ENCODE measurements at regions not wholly inside any gene's neighbourhood (a gene's known extent, or its start where the extent isn't known, plus 50 kb on each side); places are given as distances from the start of the nearest gene placed in this dataset.

DNA sequence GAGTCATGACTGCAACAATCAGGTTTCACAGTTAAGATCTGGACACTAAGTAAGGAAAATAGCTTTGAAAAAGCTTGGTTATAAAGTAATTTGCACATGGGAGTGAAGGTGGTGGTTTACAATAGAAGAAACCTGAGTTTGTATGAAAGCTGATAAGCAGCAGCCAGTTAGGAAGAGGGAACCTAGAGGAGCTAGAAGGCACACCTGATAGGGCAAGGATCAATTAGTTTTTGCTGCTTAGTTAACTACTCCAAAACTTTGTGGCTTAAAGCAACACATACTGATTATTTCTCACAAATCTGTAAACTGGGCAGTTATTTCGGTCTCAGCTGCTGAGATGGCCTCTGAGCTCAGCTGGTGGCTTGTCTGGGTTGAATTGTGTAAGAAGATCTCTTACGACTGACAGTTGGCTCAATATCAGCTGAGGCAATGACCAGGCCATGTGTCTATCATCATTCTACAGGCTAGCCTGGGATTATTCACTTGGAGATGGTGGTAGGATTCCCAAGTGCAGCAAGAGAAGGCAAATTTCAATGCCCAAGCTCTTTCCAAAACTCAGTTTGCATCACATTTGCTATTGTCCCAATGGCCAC is 255.0 kb upstream of the PITX2 start:
- no peak for DNase-seq (ENCODE audit: low read depth, low spot score)
- no peaks in the 10 kb centered on the region for H3K9me3 ChIP-seq (ENCODE audit: control insufficient read depth, insufficient read depth, low read length)
- no peaks in the 10 kb centered on the region for H3K4me1 ChIP-seq (ENCODE audit: control insufficient read depth, insufficient read depth, low read length)
- no peaks in the 10 kb centered on the region for H3K36me3 ChIP-seq (ENCODE audit: control insufficient read depth, insufficient read depth, low read length)
- no peaks in the 10 kb centered on the region for H3K27me3 ChIP-seq (ENCODE audit: control insufficient read depth, insufficient read depth, low read length)
- no peak overlapping the region for H3K4me3 ChIP-seq (ENCODE audit: low read length)
- H3K27ac ChIP-seq (ENCODE audit: low read length) = no peak overlapping the region
- WGBS (ENCODE audit: insufficient coverage, insufficient read length) = no CpG with 5 or more reads among the region's 2 CpGs

DNA sequence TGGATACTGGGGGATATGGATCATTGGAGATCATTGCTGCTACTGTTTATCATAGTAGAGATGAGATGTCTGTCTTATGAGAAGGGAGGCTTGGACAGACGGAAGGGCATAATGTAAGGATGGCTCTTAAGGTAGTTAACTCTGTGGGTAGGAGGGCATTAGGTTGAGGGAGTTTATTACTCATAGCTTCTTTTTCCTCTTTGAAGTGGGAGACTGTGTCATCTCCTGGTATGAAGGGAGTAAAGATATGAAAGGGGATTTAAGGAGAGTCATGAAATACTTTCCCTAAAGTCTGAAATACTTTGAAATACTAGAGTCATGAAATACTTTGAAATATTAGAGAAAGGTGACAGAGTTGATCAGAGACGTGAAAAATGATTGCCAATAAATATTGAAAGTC is 255.5 kb upstream of the PITX2 start:
- Histone ChIP-seq H3K9me3 (ENCODE audit: control insufficient read depth, insufficient read depth, low read length) (no peaks in the 10 kb centered on the region), H3K27ac (ENCODE audit: low read length) (no peak overlapping the region), H3K4me1 (ENCODE audit: control insufficient read depth, insufficient read depth, low read length) (no peaks in the 10 kb centered on the region), H3K36me3 (ENCODE audit: control insufficient read depth, insufficient read depth, low read length) (no peaks in the 10 kb centered on the region), H3K27me3 (ENCODE audit: control insufficient read depth, insufficient read depth, low read length) (no peaks in the 10 kb centered on the region), H3K4me3 (ENCODE audit: low read length) (no peak overlapping the region)
- no CpG with 5 or more reads among the region's 2 CpGs for WGBS (ENCODE audit: insufficient coverage, insufficient read length)
- DNase-seq (ENCODE audit: low read depth, low spot score) = no peak

DNA sequence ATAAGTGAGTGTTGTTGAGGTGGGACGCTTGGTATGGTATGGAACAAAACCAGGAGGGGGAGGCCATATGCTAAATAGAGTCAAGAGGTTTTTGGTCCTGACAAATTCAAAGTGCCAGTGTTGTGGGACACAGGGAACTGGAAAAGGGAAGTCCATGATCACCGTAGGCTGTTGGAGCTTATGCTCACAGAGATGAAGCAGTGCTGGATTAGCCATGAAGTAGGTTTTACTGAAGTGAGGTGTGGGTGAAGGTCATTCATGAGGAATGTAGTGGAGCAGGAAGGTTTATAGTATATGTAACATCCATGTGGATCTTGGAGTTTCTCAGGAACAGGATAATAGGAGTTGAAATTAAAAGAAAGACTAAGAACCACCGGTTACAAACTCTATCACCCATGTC is 256.1 kb upstream of the PITX2 start:
- no peak for DNase-seq (ENCODE audit: low read depth, low spot score)
- H3K4me1 ChIP-seq (ENCODE audit: control insufficient read depth, insufficient read depth, low read length) = no peaks in the 10 kb centered on the region
- no peaks in the 10 kb centered on the region for H3K9me3 ChIP-seq (ENCODE audit: control insufficient read depth, insufficient read depth, low read length)
- H3K27me3 ChIP-seq (ENCODE audit: control insufficient read depth, insufficient read depth, low read length) = no peaks in the 10 kb centered on the region
- WGBS (ENCODE audit: insufficient coverage, insufficient read length) = 100% methylated on average over 1 of the region's 3 CpGs
- no peak overlapping the region for H3K4me3 ChIP-seq (ENCODE audit: low read length)
- H3K36me3 ChIP-seq (ENCODE audit: control insufficient read depth, insufficient read depth, low read length) = no peaks in the 10 kb centered on the region
- H3K27ac ChIP-seq (ENCODE audit: low read length) = no peak overlapping the region

DNA sequence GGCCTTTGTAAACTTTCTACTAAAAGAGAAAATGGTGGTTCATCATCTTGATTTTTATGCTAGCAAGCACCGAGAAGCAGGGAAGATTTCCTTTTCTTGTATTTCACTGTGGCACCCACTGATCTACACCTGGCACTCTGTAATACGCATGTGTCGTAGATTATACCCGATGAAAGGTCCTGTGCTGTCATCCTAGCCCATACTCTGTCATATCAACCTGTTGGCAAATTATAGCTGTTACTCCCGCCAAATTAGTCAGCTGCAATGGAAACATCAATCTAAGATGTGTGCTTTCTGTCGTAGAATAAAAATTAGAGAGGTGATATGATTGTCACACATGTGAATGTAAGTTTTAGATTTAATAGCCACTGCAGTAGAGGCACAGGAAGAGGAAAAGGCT is 263.4 kb upstream of the PITX2 start:
- no CpG with 5 or more reads among the region's 6 CpGs for WGBS (ENCODE audit: insufficient coverage, insufficient read length)
- no peak overlapping the region for H3K4me3 ChIP-seq (ENCODE audit: low read length)
- no peaks in the 10 kb centered on the region for H3K9me3 ChIP-seq (ENCODE audit: control insufficient read depth, insufficient read depth, low read length)
- no peaks in the 10 kb centered on the region for H3K36me3 ChIP-seq (ENCODE audit: control insufficient read depth, insufficient read depth, low read length)
- H3K27me3 ChIP-seq (ENCODE audit: control insufficient read depth, insufficient read depth, low read length) = no peaks in the 10 kb centered on the region
- H3K27ac ChIP-seq (ENCODE audit: low read length) = no peak overlapping the region
- no peak for DNase-seq (ENCODE audit: low read depth, low spot score)
- H3K4me1 ChIP-seq (ENCODE audit: control insufficient read depth, insufficient read depth, low read length) = no peaks in the 10 kb centered on the region

DNA sequence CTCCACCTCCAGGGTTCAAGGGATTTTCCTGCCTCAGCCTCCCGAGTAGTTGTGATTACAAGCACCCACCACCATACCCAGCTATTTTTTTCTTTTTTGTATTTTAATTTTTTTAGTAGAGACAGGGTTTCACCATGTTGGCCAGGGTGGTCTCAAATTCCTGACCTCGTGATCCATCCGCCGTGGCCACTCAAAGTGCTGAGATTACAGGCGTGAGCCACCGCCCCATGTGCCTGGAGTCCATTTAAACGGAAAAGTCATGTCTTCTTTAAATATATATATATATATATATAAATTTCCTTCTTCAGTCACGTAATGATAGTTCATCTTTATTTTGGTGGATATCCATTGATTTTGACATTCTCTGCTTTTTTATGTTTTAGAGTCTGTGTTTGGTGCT is 264.0 kb upstream of the PITX2 start:
- H3K27me3 ChIP-seq (ENCODE audit: control insufficient read depth, insufficient read depth, low read length) = no peaks in the 10 kb centered on the region
- H3K4me1 ChIP-seq (ENCODE audit: control insufficient read depth, insufficient read depth, low read length) = no peaks in the 10 kb centered on the region
- H3K36me3 ChIP-seq (ENCODE audit: control insufficient read depth, insufficient read depth, low read length) = no peaks in the 10 kb centered on the region
- WGBS (ENCODE audit: insufficient coverage, insufficient read length) = no CpG with 5 or more reads among the region's 8 CpGs
- H3K27ac ChIP-seq (ENCODE audit: low read length) = no peak overlapping the region
- no peak for DNase-seq (ENCODE audit: low read depth, low spot score)
- no peak overlapping the region for H3K4me3 ChIP-seq (ENCODE audit: low read length)
- no peaks in the 10 kb centered on the region for H3K9me3 ChIP-seq (ENCODE audit: control insufficient read depth, insufficient read depth, low read length)

DNA sequence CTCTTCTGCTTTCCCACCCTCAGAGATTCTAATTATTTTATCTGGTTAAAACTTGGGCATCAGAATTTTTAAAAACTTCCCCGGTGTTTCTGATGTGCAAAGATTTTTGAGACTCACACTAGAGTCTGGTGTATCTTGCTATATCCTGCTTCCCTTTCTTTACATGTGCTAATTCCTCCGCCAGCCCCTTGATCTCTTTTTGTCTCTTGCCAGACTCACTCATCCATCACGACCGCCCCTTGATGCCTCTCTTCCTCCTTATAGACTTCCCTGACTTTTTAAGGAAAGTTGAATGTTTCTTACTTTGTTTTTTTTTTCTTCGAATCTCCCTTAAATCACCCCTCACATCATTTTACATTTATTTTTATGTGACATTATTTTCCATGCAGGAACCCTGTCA is 274.9 kb upstream of the PITX2 start:
- Histone ChIP-seq H3K9me3 (ENCODE audit: control insufficient read depth, insufficient read depth, low read length) (no peaks in the 10 kb centered on the region), H3K36me3 (ENCODE audit: control insufficient read depth, insufficient read depth, low read length) (no peaks in the 10 kb centered on the region), H3K4me3 (ENCODE audit: low read length) (no peak overlapping the region), H3K27me3 (ENCODE audit: control insufficient read depth, insufficient read depth, low read length) (no peaks in the 10 kb centered on the region), H3K27ac (ENCODE audit: low read length) (no peak overlapping the region), H3K4me1 (ENCODE audit: control insufficient read depth, insufficient read depth, low read length) (no peaks in the 10 kb centered on the region)
- WGBS (ENCODE audit: insufficient coverage, insufficient read length) = no CpG with 5 or more reads among the region's 5 CpGs
- DNase-seq (ENCODE audit: low read depth, low spot score) = peak; percentile 4

DNA sequence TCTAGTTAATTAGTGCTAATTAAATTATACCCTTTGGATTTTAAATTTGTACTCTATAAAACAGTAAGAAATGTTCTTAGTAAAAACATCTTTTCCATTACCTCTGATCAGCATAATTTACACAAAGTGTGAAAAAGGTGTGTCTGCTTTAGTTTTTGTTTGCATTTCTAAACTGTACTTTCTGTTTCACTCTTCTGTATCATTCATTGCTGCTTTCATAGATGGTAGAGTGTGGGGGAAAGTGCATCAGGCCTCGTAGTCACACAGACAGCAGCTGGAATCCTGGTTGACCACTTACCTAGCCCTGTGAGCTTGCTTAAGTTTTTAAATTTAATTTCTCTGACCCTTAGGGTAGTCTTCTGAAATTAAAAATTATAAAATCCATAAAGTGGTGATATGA is 275.4 kb upstream of the PITX2 start:
- Histone ChIP-seq H3K4me3 (ENCODE audit: low read length) (no peak overlapping the region), H3K27me3 (ENCODE audit: control insufficient read depth, insufficient read depth, low read length) (no peaks in the 10 kb centered on the region), H3K36me3 (ENCODE audit: control insufficient read depth, insufficient read depth, low read length) (no peaks in the 10 kb centered on the region), H3K27ac (ENCODE audit: low read length) (no peak overlapping the region), H3K4me1 (ENCODE audit: control insufficient read depth, insufficient read depth, low read length) (no peaks in the 10 kb centered on the region), H3K9me3 (ENCODE audit: control insufficient read depth, insufficient read depth, low read length) (no peaks in the 10 kb centered on the region)
- DNase-seq (ENCODE audit: low read depth, low spot score) = no peak
- WGBS (ENCODE audit: insufficient coverage, insufficient read length) = no CpG with 5 or more reads among the region's 1 CpG

DNA sequence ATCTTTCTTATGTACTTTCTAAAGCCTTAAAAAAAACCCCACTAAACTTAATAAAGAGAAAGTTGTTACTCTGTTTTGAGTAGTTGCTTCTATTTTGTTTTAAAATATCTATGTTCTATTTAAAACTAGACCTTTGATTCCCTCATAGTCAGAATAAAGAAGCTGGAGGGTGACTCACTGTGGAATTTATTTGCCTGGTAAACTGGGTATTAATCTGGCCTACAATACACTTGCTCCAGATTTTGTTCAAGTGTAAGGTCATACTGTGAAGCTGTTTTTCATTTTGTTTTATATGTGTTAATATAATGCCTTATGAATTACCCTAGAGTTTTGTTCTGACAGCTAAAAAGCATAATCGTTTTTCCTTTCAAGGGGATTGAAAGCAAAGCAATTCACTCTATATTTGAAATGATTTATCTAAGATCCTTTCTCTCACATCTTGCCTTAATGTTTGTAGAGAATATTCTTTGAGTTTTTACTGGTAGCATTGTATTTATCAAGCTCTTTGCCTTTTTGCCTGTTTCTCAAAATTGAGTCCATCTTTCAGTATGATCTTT is 277.4 kb upstream of the PITX2 start:
- Histone ChIP-seq H3K36me3 (ENCODE audit: control insufficient read depth, insufficient read depth, low read length) (no peaks in the 10 kb centered on the region), H3K4me3 (ENCODE audit: low read length) (no peak overlapping the region), H3K9me3 (ENCODE audit: control insufficient read depth, insufficient read depth, low read length) (no peaks in the 10 kb centered on the region), H3K27me3 (ENCODE audit: control insufficient read depth, insufficient read depth, low read length) (no peaks in the 10 kb centered on the region), H3K27ac (ENCODE audit: low read length) (no peak overlapping the region), H3K4me1 (ENCODE audit: control insufficient read depth, insufficient read depth, low read length) (no peaks in the 10 kb centered on the region)
- WGBS (ENCODE audit: insufficient coverage, insufficient read length) = no CpG with 5 or more reads among the region's 1 CpG
- no peak for DNase-seq (ENCODE audit: low read depth, low spot score)

DNA sequence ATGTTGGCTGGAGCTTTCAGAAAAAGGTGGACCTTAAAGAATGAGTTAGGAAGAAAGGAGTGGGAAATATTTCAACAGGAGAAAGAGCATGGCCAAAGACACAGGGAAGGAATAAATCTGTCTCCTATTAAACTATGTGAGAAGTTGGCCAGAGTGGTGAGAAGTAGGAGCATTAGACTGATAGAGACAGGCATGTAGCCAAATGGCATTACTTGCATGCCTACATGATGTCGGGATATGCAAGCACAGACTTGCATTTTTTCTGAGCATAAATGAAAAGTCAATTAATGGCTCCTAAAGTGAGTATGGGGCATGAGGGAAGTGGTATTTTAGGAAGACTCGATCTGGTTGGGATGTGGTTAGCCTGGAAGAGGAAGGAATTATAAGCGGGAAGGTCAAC is 279.6 kb upstream of the PITX2 start:
- H3K4me1 ChIP-seq (ENCODE audit: control insufficient read depth, insufficient read depth, low read length) = no peaks in the 10 kb centered on the region
- DNase-seq (ENCODE audit: low read depth, low spot score) = no peak
- no CpG with 5 or more reads among the region's 3 CpGs for WGBS (ENCODE audit: insufficient coverage, insufficient read length)
- H3K27ac ChIP-seq (ENCODE audit: low read length) = no peak overlapping the region
- no peaks in the 10 kb centered on the region for H3K36me3 ChIP-seq (ENCODE audit: control insufficient read depth, insufficient read depth, low read length)
- no peaks in the 10 kb centered on the region for H3K27me3 ChIP-seq (ENCODE audit: control insufficient read depth, insufficient read depth, low read length)
- H3K9me3 ChIP-seq (ENCODE audit: control insufficient read depth, insufficient read depth, low read length) = no peaks in the 10 kb centered on the region
- H3K4me3 ChIP-seq (ENCODE audit: low read length) = no peak overlapping the region

DNA sequence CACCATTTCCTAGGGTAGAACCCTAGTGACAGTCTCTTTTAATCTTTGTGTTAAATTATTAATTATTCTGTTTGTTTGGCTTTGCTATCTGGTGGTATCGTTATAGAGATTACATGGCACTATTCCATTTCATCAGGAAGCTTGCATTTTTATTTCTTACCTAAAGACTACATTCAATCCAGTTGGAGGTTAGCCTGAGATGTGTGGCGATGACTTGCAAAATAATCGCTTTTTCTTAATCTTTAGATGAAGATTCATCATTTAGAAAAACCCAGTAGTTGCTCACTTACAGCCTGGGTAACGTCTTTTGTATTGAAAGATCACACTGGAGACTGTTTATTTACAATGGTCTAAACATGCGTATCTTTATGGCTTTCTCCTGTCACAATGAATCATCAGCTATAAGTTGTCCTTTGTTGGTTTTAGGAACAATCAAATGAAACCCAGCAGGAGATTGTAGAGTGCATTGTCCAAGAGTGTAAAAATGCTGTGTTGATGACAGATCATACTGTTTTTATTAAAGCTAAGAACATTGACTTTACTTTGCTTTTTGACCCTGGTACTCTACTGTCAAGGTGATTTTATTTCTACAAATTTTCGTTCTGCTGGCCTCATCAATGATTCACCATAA is 281.7 kb upstream of the PITX2 start:
- Histone ChIP-seq H3K9me3 (ENCODE audit: control insufficient read depth, insufficient read depth, low read length) (no peaks in the 10 kb centered on the region), H3K4me3 (ENCODE audit: low read length) (no peak overlapping the region), H3K4me1 (ENCODE audit: control insufficient read depth, insufficient read depth, low read length) (no peaks in the 10 kb centered on the region), H3K27me3 (ENCODE audit: control insufficient read depth, insufficient read depth, low read length) (no peaks in the 10 kb centered on the region), H3K27ac (ENCODE audit: low read length) (no peak overlapping the region), H3K36me3 (ENCODE audit: control insufficient read depth, insufficient read depth, low read length) (no peaks in the 10 kb centered on the region)
- no peak for DNase-seq (ENCODE audit: low read depth, low spot score)
- WGBS (ENCODE audit: insufficient coverage, insufficient read length) = no CpG with 5 or more reads among the region's 6 CpGs

DNA sequence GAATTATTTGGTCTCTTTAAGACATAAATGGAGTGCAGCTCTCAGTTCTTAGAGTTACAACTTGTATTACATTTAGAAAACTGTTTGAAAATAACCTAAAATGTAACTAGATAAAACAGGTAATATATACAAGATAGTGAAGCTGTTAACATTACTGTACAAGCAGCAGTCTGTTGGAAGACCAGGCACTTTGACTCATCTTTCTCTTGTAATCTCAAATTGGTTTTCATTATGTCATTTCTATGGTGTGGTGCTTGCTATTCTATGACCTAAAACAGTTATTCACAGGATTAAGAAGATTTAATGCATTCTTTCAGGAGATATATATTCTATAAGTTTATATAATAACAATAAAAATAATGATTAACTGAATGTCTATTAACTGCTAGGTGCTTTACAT is 282.5 kb upstream of the PITX2 start:
- no peaks in the 10 kb centered on the region for H3K9me3 ChIP-seq (ENCODE audit: control insufficient read depth, insufficient read depth, low read length)
- H3K4me1 ChIP-seq (ENCODE audit: control insufficient read depth, insufficient read depth, low read length) = no peaks in the 10 kb centered on the region
- H3K27me3 ChIP-seq (ENCODE audit: control insufficient read depth, insufficient read depth, low read length) = no peaks in the 10 kb centered on the region
- H3K4me3 ChIP-seq (ENCODE audit: low read length) = no peak overlapping the region
- H3K36me3 ChIP-seq (ENCODE audit: control insufficient read depth, insufficient read depth, low read length) = no peaks in the 10 kb centered on the region
- DNase-seq (ENCODE audit: low read depth, low spot score) = no peak
- no peak overlapping the region for H3K27ac ChIP-seq (ENCODE audit: low read length)

Data from iPS DF 6.9 (cell line).